H1 (cell line): ENCODE measurements at regions not wholly inside any gene's neighbourhood (a gene's known extent, or its start where the extent isn't known, plus 50 kb on each side); places are given as distances from the start of the nearest gene placed in this dataset.
A peak's percentile ranks its signal among the peaks of the same experiment; 100 is the strongest.

ENCODE experiments used
- CTCF ChIA-PET: fragments of 300-600 bp; sonication (Branson Sonifier 250); formaldehyde crosslinking; loops from one replicate; lab custom pipeline; 2021; ENCODE audit not compliant: partially characterized antibody; lab: Charles Lee
- POLR2A ChIA-PET: fragments of 300-600 bp; sonication (Branson Sonifier 250); formaldehyde crosslinking; loops from one replicate; lab custom pipeline; 2021; ENCODE audit warnings: inconsistent platforms; ENCODE audit not compliant: partially characterized antibody; lab: Charles Lee
- DNase-seq, 2 experiments: peaks; one replicate each; pipeline versions ENCODE4 v3.0.0 to v3.0.0-alpha.2; 2010 to 2022; ENCODE audit warnings: low spot score in 2 of 2, low read depth in 1 of 2, mixed read lengths in 1 of 2
- FAIRE-seq: peaks from 2 replicates; lab custom pipeline; 2011; peaks lifted over from hg19 to GRCh38; lab: Jason Lieb, UNC
- H2AFZ ChIP-seq: 2 replicates; pipeline ENCODE4 v1.8.1; 2012; ENCODE audit warnings: low read length, inconsistent platforms
- H2AK5ac ChIP-seq: 2 replicates; pipeline ENCODE4 v1.6.1; 2013; ENCODE audit warnings: low read depth, low read length
- H2BK120ac ChIP-seq: replicated peaks from 2 replicates; pipeline ENCODE3; 2013; ENCODE audit warnings: low read depth, low read length, inconsistent platforms
- H2BK12ac ChIP-seq: 2 replicates; pipeline ENCODE4 v1.6.1; 2013; ENCODE audit warnings: low read depth, low read length
- H2BK15ac ChIP-seq: 2 replicates; pipeline ENCODE4 v1.6.1; 2013; ENCODE audit warnings: low read length
- H2BK20ac ChIP-seq: 2 replicates; pipeline ENCODE4 v1.6.1; 2013; ENCODE audit warnings: low read length
- H2BK5ac ChIP-seq: 2 replicates; pipeline ENCODE4 v1.6.1; 2013; ENCODE audit warnings: low read depth, low read length
- H3K14ac ChIP-seq: 2 replicates; pipeline ENCODE4 v1.6.1; 2013; ENCODE audit warnings: inconsistent platforms; ENCODE audit not compliant: insufficient read length
- H3K18ac ChIP-seq: 2 replicates; pipeline ENCODE4 v1.6.1; 2013; ENCODE audit warnings: low read length; ENCODE audit errors: extremely low read depth
- H3K23ac ChIP-seq: 2 replicates; pipeline ENCODE4 v1.6.1; 2013; ENCODE audit warnings: inconsistent platforms; ENCODE audit not compliant: insufficient read length
- H3K23me2 ChIP-seq: 2 replicates; pipeline ENCODE4 v1.6.1; 2013; ENCODE audit warnings: low read depth, low read length
- H3K27ac ChIP-seq: 2 replicates; pipeline ENCODE4 v1.6.1; 2011; ENCODE audit warnings: low read depth, low read length, inconsistent platforms
- H3K27me3 ChIP-seq, 4 experiments: replicated peaks in 1 of 4; 1 replicate in 1 of 4; 2 replicates in 3 of 4; pipeline versions ENCODE4 v1.6.1 to v1.8.1; 2011 to 2013; ENCODE audit warnings: low read length in 3 of 4, mild to moderate bottlenecking in 3 of 4, inconsistent platforms in 2 of 4, mixed read lengths in 2 of 4, moderate library complexity in 1 of 4; ENCODE audit not compliant: control insufficient read depth in 3 of 4, insufficient read depth in 3 of 4; ENCODE audit errors: extremely low read depth in 1 of 4
- H3K36me3 ChIP-seq, 4 experiments: 2 replicates each; pipeline versions ENCODE4 v1.6.1 to v1.8.1; 2011 to 2013; ENCODE audit warnings: mild to moderate bottlenecking in 4 of 4, low read length in 3 of 4, moderate library complexity in 2 of 4, control low read depth in 1 of 4, inconsistent platforms in 1 of 4; ENCODE audit not compliant: insufficient read depth in 4 of 4, control insufficient read depth in 2 of 4
- H3K4ac ChIP-seq: replicated peaks from 2 replicates; pipeline ENCODE3; 2013; ENCODE audit warnings: low read length, low read depth, mixed read lengths, inconsistent platforms; ENCODE audit not compliant: insufficient read length
- H3K4me1 ChIP-seq, 4 experiments: replicated peaks in 1 of 4; 1 replicate in 1 of 4; 2 replicates in 3 of 4; pipeline versions ENCODE4 v1.6.1 to v1.8.1; 2011 to 2013; ENCODE audit warnings: low read length in 3 of 4, inconsistent platforms in 2 of 4, mixed read lengths in 1 of 4; ENCODE audit not compliant: insufficient read depth in 4 of 4, control insufficient read depth in 3 of 4
- H3K4me2 ChIP-seq, 2 experiments: 2 replicates each; pipeline versions ENCODE4 v1.6.1 to v1.8.1; 2011 to 2013; ENCODE audit warnings: low read depth in 2 of 2, low read length in 2 of 2, control low read depth in 1 of 2, inconsistent platforms in 1 of 2, mild to moderate bottlenecking in 1 of 2; ENCODE audit not compliant: insufficient read depth in 1 of 2
- H3K4me3 ChIP-seq, 4 experiments: fragments of 200-600, 300-600 bp in 1 of 4; sonication (generic), shearing (Covaris generic), sonication (Bioruptor Twin) in 1 of 4; 2 replicates each; pipeline versions ENCODE4 v1.5.1 to v1.8.1; 2011 to 2016; ENCODE audit warnings: low read length in 4 of 4, low read depth in 3 of 4, control low read depth in 2 of 4, inconsistent platforms in 2 of 4, mild to moderate bottlenecking in 2 of 4, mixed read lengths in 1 of 4, moderate library complexity in 1 of 4; ENCODE audit not compliant: insufficient read depth in 2 of 4; ENCODE audit errors: extremely low read depth in 1 of 4
- H3K56ac ChIP-seq: replicated peaks from 2 replicates; pipeline ENCODE3; 2013; ENCODE audit warnings: low read depth, mild to moderate bottlenecking, mixed read lengths, low read length, inconsistent platforms; ENCODE audit not compliant: insufficient read length
- H3K79me1 ChIP-seq: 2 replicates; pipeline ENCODE4 v1.6.1; 2013; ENCODE audit warnings: low read depth, low read length, control low read depth
- H3K79me2 ChIP-seq, 2 experiments: 2 replicates each; pipeline versions ENCODE4 v1.6.1 to v1.8.1; 2012 to 2013; ENCODE audit warnings: low read length in 2 of 2, mild to moderate bottlenecking in 2 of 2, inconsistent platforms in 1 of 2; ENCODE audit not compliant: insufficient read depth in 2 of 2, control insufficient read depth in 1 of 2
- H3K9ac ChIP-seq, 4 experiments: replicated peaks in 1 of 4; 1 replicate in 1 of 4; 2 replicates in 3 of 4; pipeline versions ENCODE4 v1.6.1 to v1.8.1; 2011 to 2013; ENCODE audit warnings: low read depth in 3 of 4, low read length in 3 of 4, control low read depth in 2 of 4, mild to moderate bottlenecking in 2 of 4, moderate library complexity in 2 of 4, inconsistent platforms in 1 of 4; ENCODE audit errors: extremely low read depth in 1 of 4
- H3K9me3 ChIP-seq, 2 experiments: 2 replicates each; pipeline versions ENCODE4 v1.6.1 to v1.8.1; 2012 to 2013; ENCODE audit warnings: mild to moderate bottlenecking in 2 of 2, moderate library complexity in 2 of 2, control low read depth in 1 of 2, inconsistent platforms in 1 of 2, low read depth in 1 of 2, low read length in 1 of 2, mixed read lengths in 1 of 2; ENCODE audit not compliant: insufficient read depth in 2 of 2
- H4K20me1 ChIP-seq, 2 experiments: replicated peaks in 1 of 2; 2 replicates each; pipeline versions ENCODE3 to v1.8.1; 2011 to 2013; ENCODE audit warnings: inconsistent platforms in 2 of 2, low read length in 2 of 2, mild to moderate bottlenecking in 1 of 2; ENCODE audit not compliant: insufficient read depth in 2 of 2, control insufficient read depth in 1 of 2
- H4K5ac ChIP-seq: 2 replicates; pipeline ENCODE4 v1.6.1; 2013; ENCODE audit warnings: low read length, low read depth, mixed read lengths, inconsistent platforms; ENCODE audit not compliant: insufficient read length
- H4K8ac ChIP-seq: 2 replicates; pipeline ENCODE4 v1.8.0; 2013; ENCODE audit warnings: mild to moderate bottlenecking, moderate library complexity, low read length, inconsistent platforms; ENCODE audit not compliant: insufficient read depth; ENCODE audit errors: extremely low read depth
- H4K91ac ChIP-seq: replicated peaks from 2 replicates; pipeline ENCODE3; 2013; ENCODE audit warnings: low read length, mixed read lengths, inconsistent platforms; ENCODE audit not compliant: insufficient read length
- E2F6 ChIP-seq: IDR thresholded peaks from 2 replicates; pipeline ENCODE4 v1.6.1; 2012; ENCODE audit warnings: inconsistent platforms
- EZH2 ChIP-seq: fragments of 200-600 bp; sonication (generic); IDR thresholded peaks from 2 replicates; pipeline ENCODE4 v1.7.1; 2012; ENCODE audit warnings: low read depth, mild to moderate bottlenecking, moderate library complexity, low read length, inconsistent platforms; ENCODE audit not compliant: severe bottlenecking
- HDAC2 ChIP-seq, 2 experiments: fragments of 300-600 bp in 1 of 2; sonication (generic) in 1 of 2; IDR thresholded peaks; 2 replicates each; pipeline ENCODE4 v1.6.1; 2011 to 2012; ENCODE audit warnings: low read depth in 2 of 2, low read length in 2 of 2, mild to moderate bottlenecking in 2 of 2, moderate library complexity in 2 of 2, borderline replicate concordance in 1 of 2, inconsistent platforms in 1 of 2
- JUND ChIP-seq: IDR thresholded peaks from 2 replicates; pipeline ENCODE4 v1.6.1; 2011; ENCODE audit warnings: mild to moderate bottlenecking, improper control_type of control experiment, low read length
- RFX5 ChIP-seq: IDR thresholded peaks from 2 replicates; pipeline ENCODE4 v1.6.1; 2011; ENCODE audit warnings: low read depth, low read length, improper control_type of control experiment, borderline replicate concordance
- RNF2 ChIP-seq: fragments of 200-900, 300-1000 bp; sonication (generic); IDR thresholded peaks from 2 replicates; pipeline ENCODE4 v1.7.1; 2016; ENCODE audit warnings: borderline replicate concordance, low read depth, mild to moderate bottlenecking, antibody characterized with exemption, low read length; ENCODE audit not compliant: poor library complexity, severe bottlenecking; ENCODE audit errors: missing control alignments
- SAP30 ChIP-seq: fragments of 300-600 bp; sonication (generic); IDR thresholded peaks from 2 replicates; pipeline ENCODE4 v1.7.1; 2012; ENCODE audit warnings: low read length, moderate library complexity, mild to moderate bottlenecking, inconsistent platforms; ENCODE audit not compliant: insufficient read depth, insufficient replicate concordance
- SIN3A ChIP-seq, 2 experiments: IDR thresholded peaks in 1 of 2; conservative IDR thresholded peaks in 1 of 2; 2 replicates each; pipeline ENCODE4 v1.6.1; 2011 to 2012; ENCODE audit warnings: low read length in 2 of 2, improper control_type of control experiment in 1 of 2, low read depth in 1 of 2, mild to moderate bottlenecking in 1 of 2
- SP4 ChIP-seq: IDR thresholded peaks from 2 replicates; pipeline ENCODE4 v1.6.1; 2012; ENCODE audit warnings: low read length, inconsistent platforms
- TCF12 ChIP-seq: IDR thresholded peaks from 2 replicates; pipeline ENCODE4 v1.6.1; 2011; ENCODE audit warnings: low read depth, mild to moderate bottlenecking, low read length
- WGBS, 2 experiments: shearing (Covaris generic) in 1 of 2; methylation state at CpG; one replicate each; pipeline versions ENCODE4 v1.1.6 to v1.1.7; 2013 to 2015; ENCODE audit warnings: low lambda C conversion rate in 2 of 2, mixed read lengths in 2 of 2, inconsistent platforms in 1 of 2, low coverage in 1 of 2, missing lambda C conversion rate in 1 of 2; ENCODE audit not compliant: insufficient replicate concordance in 2 of 2, insufficient coverage in 1 of 2, insufficient read length in 1 of 2; ENCODE audit errors: extremely low coverage in 1 of 2, missing lambda C conversion rate in 1 of 2; 5-methylcytosine and 5-hydroxymethylcytosine counted together

GRCh38 chr10:78850644-78851435 is 217.9 kb upstream of the ZMIZ1 start:
- H4K91ac ChIP-seq: no peak overlapping the region
- no peaks in the 10 kb centered on the region for H3K36me3 ChIP-seq
- H3K56ac ChIP-seq: no peak overlapping the region
- POLR2A ChIA-PET: no interaction called here
- H3K27me3 ChIP-seq: 0 out of 7 replicates have a peak, but pooled peaks cover 0 to 2% (median 0%) of the 10 kb centered on the region in 4 experiments
- no peak overlapping the region for H2BK120ac ChIP-seq
- no peak overlapping the region for H3K27ac ChIP-seq
- DNase-seq (no peak), FAIRE-seq (no peak)
- H4K20me1 ChIP-seq: no peaks in the 10 kb centered on the region
- no peak overlapping the region for H2AFZ ChIP-seq
- 0 out of 2 replicates have a peak overlapping the region, but pooled peaks have one; percentile 24 for H2AK5ac ChIP-seq
- no peak overlapping the region for H4K5ac ChIP-seq
- no peak overlapping the region for H3K4me3 ChIP-seq
- no peak overlapping the region for H3K4ac ChIP-seq
- H3K14ac ChIP-seq: no peak overlapping the region
- H4K8ac ChIP-seq: no peak overlapping the region
- 85% methylated on average over 6 of the region's 6 CpGs; no CpG with 5 or more reads in 1 of the 2 experiments for WGBS, 2 experiments
- CTCF ChIA-PET: interaction anchor here (0.6 to 4.5 kb wide), 16 partner anchors 15 to 344 kb away, joined by 3 to 28 read pairs (median 3); no protein-coding TSS in a partner anchor
- no peak overlapping the region for H2BK5ac ChIP-seq
- H3K4me2 ChIP-seq: no peak overlapping the region
- H3K18ac ChIP-seq: no peak overlapping the region
- no peaks in the 10 kb centered on the region for H3K79me2 ChIP-seq
- no peak overlapping the region for H2BK15ac ChIP-seq
- no peak overlapping the region for H3K23ac ChIP-seq
- no peaks in the 10 kb centered on the region for H3K9me3 ChIP-seq
- 0 out of 2 replicates have a peak overlapping the region, but pooled peaks have one; percentile 39 for H2BK12ac ChIP-seq
- H2BK20ac ChIP-seq: 0 out of 2 replicates have a peak overlapping the region, but pooled peaks have one; percentile 72
- peaks cover 0 to 4% (median 2%) of the 10 kb centered on the region in 4 experiments; a peak in 4 of 7 replicates for H3K4me1 ChIP-seq
- H3K9ac ChIP-seq: no peak overlapping the region
- H3K79me1 ChIP-seq: no peaks in the 10 kb centered on the region
- no peaks in the 10 kb centered on the region for H3K23me2 ChIP-seq
- no peak for TF ChIP-seq SP4
- TF ChIP-seq EZH2: no peak
- TF ChIP-seq RFX5: no peak
- TF ChIP-seq SAP30: no peak
- TF ChIP-seq SIN3A (conservative IDR thresholded peaks at IDR 0.05 in 1 of 2, IDR thresholded peaks at IDR 0.05 in 1 of 2; ENCODE audit: low read depth in 1 of 2, low read length in 2 of 2): no peak
- TF ChIP-seq TCF12: no peak
- no peak for TF ChIP-seq HDAC2 (IDR thresholded peaks at IDR 0.05; ENCODE audit: borderline replicate concordance in 1 of 2, low read depth in 2 of 2, low read length in 2 of 2)
- TF ChIP-seq RNF2: no peak
- no peak for TF ChIP-seq JUND
- TF ChIP-seq E2F6: no peak
